Skeletal muscle satellite cell (primary cell): ENCODE measurements at regions not wholly inside any gene's neighbourhood (a gene's known extent, or its start where the extent isn't known, plus 50 kb on each side); places are given as distances from the start of the nearest gene placed in this dataset.
"Not testable (repeated sequence)": the region's sequence is repeated elsewhere in the genome, so short reads cannot be mapped to it uniquely, and the experiment has no call there.

ENCODE experiments used
- H3K27me3 ChIP-seq: 2 replicates; pipeline ENCODE4 v1.7.0; 2013; ENCODE audit warnings: low read length; ENCODE audit not compliant: control insufficient read depth, insufficient read depth
- H3K36me3 ChIP-seq: 2 replicates; pipeline ENCODE4 v1.7.0; 2013; ENCODE audit warnings: mild to moderate bottlenecking, control low read depth, low read length; ENCODE audit not compliant: insufficient read depth
- H3K4me1 ChIP-seq: 2 replicates; pipeline ENCODE4 v1.7.0; 2013; ENCODE audit warnings: low read length; ENCODE audit not compliant: control insufficient read depth, insufficient read depth
- H3K4me2 ChIP-seq: 2 replicates; pipeline ENCODE4 v1.7.0; 2013; ENCODE audit warnings: mild to moderate bottlenecking, low read length
- H3K4me3 ChIP-seq: 2 replicates; pipeline ENCODE4 v1.7.0; 2013; ENCODE audit warnings: low read length
- H3K9ac ChIP-seq: 2 replicates; pipeline ENCODE4 v1.7.0; 2013; ENCODE audit warnings: mild to moderate bottlenecking, low read depth, low read length, moderate library complexity
- H3K9me3 ChIP-seq: replicated peaks from 2 replicates; pipeline ENCODE4 v1.7.0; 2013; ENCODE audit warnings: mild to moderate bottlenecking, control low read depth, low read length

- no peak overlapping the region for H3K9ac ChIP-seq
- peaks cover 6% of the 10 kb centered on the region for H3K36me3 ChIP-seq
Observed at GRCh38 chr5:142398730-142399055, 73.9 kb upstream of the SPRY4 start.

GRCh38 chr5:142398011-142398729, 73.3 kb upstream of the SPRY4 start:
- not testable (repeated sequence) for H3K4me2 ChIP-seq, H3K36me3 ChIP-seq, H3K9ac ChIP-seq, H3K4me1 ChIP-seq, H3K4me3 ChIP-seq, H3K27me3 ChIP-seq, H3K9me3 ChIP-seq

More at GRCh38 chr5:142398730-142399055, 73.9 kb upstream of the SPRY4 start:
- H3K4me2 ChIP-seq, result no peak overlapping the region
- no peaks in the 10 kb centered on the region for H3K27me3 ChIP-seq
- H3K4me3 ChIP-seq, result no peak overlapping the region
- H3K4me1 ChIP-seq, result no peaks in the 10 kb centered on the region
- H3K9me3 ChIP-seq, result peaks cover 5% of the 10 kb centered on the region

- H3K4me2 ChIP-seq, result no peak overlapping the region
Observed at GRCh38 chr5:142397178-142397577, 72.4 kb upstream of the SPRY4 start.

GRCh38 chr5:142396436-142397038, 71.7 kb upstream of the SPRY4 start:
- H3K4me3 ChIP-seq, result no peak overlapping the region
- H3K9me3 ChIP-seq, result peaks cover 5% of the 10 kb centered on the region
- no peak overlapping the region for H3K4me2 ChIP-seq
- no peak overlapping the region for H3K9ac ChIP-seq
- H3K36me3 ChIP-seq, result peaks cover 6% of the 10 kb centered on the region
- H3K4me1 ChIP-seq, result no peaks in the 10 kb centered on the region
- no peaks in the 10 kb centered on the region for H3K27me3 ChIP-seq

More at GRCh38 chr5:142397178-142397577, 72.4 kb upstream of the SPRY4 start:
- H3K4me1 ChIP-seq, result no peaks in the 10 kb centered on the region
- H3K9ac ChIP-seq, result no peak overlapping the region
- no peaks in the 10 kb centered on the region for H3K27me3 ChIP-seq
- H3K36me3 ChIP-seq, result peaks cover 6% of the 10 kb centered on the region
- peaks cover 5% of the 10 kb centered on the region for H3K9me3 ChIP-seq
- no peak overlapping the region for H3K4me3 ChIP-seq

- Histone ChIP-seq H3K9ac (no peak overlapping the region), H3K4me3 (no peak overlapping the region), H3K9me3 (peaks cover 5% of the 10 kb centered on the region), H3K36me3 (peaks cover 6% of the 10 kb centered on the region), H3K4me2 (no peak overlapping the region), H3K27me3 (no peaks in the 10 kb centered on the region), H3K4me1 (peaks cover 3% of the 10 kb centered on the region)
Observed at GRCh38 chr5:142395334-142395733, 70.5 kb upstream of the SPRY4 start.

GRCh38 chr5:142391058-142391845, 66.4 kb upstream of the SPRY4 start:
- Histone ChIP-seq H3K9ac (no peak overlapping the region), H3K9me3 (peaks cover under 1% of the 10 kb centered on the region), H3K27me3 (no peaks in the 10 kb centered on the region), H3K4me1 (peaks cover 21% of the 10 kb centered on the region), H3K4me3 (no peak overlapping the region), H3K4me2 (no peak overlapping the region), H3K36me3 (peaks cover 6% of the 10 kb centered on the region)

GRCh38 chr5:142390334-142390733, 65.5 kb upstream of the SPRY4 start:
- Histone ChIP-seq H3K36me3 (peaks cover 3% of the 10 kb centered on the region), H3K9me3 (no peaks in the 10 kb centered on the region), H3K27me3 (no peaks in the 10 kb centered on the region), H3K4me3 (no peak overlapping the region), H3K9ac (no peak overlapping the region), H3K4me2 (no peak overlapping the region), H3K4me1 (peaks cover 29% of the 10 kb centered on the region)

GRCh38 chr5:142388696-142389095, 63.9 kb upstream of the SPRY4 start:
- Histone ChIP-seq H3K9ac (no peak overlapping the region), H3K4me3 (no peak overlapping the region), H3K27me3 (no peaks in the 10 kb centered on the region), H3K4me2 (no peak overlapping the region), H3K4me1 (peaks cover 35% of the 10 kb centered on the region), H3K36me3 (no peaks in the 10 kb centered on the region), H3K9me3 (no peaks in the 10 kb centered on the region)

- H3K9ac ChIP-seq, result no peak overlapping the region
- H3K4me3 ChIP-seq, result no peak overlapping the region
- H3K36me3 ChIP-seq, result no peaks in the 10 kb centered on the region
- peaks cover 35% of the 10 kb centered on the region for H3K4me1 ChIP-seq
- no peaks in the 10 kb centered on the region for H3K27me3 ChIP-seq
- no peak overlapping the region for H3K4me2 ChIP-seq
- H3K9me3 ChIP-seq, result no peaks in the 10 kb centered on the region
Observed at GRCh38 chr5:142387024-142387682, 62.3 kb upstream of the SPRY4 start.

- Histone ChIP-seq H3K36me3 (no peaks in the 10 kb centered on the region), H3K4me1 (peaks cover 35% of the 10 kb centered on the region), H3K4me2 (no peak overlapping the region), H3K9me3 (no peaks in the 10 kb centered on the region), H3K9ac (no peak overlapping the region), H3K27me3 (no peaks in the 10 kb centered on the region), H3K4me3 (no peak overlapping the region)
Observed at GRCh38 chr5:142386137-142387023, 61.6 kb upstream of the SPRY4 start.
